Glomerular visceral epithelial cell (primary cell): ENCODE measurements at regions not wholly inside any gene's neighbourhood (a gene's known extent, or its start where the extent isn't known, plus 50 kb on each side); places are given as distances from the start of the nearest gene placed in this dataset.
"Not testable (repeated sequence)": the region's sequence is repeated elsewhere in the genome, so short reads cannot be mapped to it uniquely, and the experiment has no call there.

Experiments
- DNase-seq: peaks from one replicate; pipeline ENCODE4 v3.0.0-alpha.2; 2016; ENCODE audit errors: extremely low spot score

DNA sequence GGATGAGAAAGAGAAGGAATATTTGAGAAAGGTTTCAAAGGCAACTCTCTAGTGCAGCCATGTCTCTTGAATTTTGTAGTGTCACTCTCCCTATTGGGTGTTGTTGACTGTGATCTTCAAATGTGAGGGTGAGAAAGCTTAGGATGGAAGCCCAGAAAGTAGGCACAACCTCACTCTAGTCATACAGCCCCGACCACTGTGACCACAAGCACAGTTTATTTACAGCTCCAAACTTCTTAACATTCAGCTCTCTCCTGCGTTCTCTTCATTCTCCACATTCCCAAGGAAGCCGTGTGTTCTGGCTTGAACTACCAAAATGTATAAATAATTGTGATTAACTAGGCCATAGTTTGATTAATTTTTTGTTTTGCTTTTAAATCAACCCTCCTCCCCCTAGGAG, 542.9 kb downstream of the LRRC70 start:
- no peak for DNase-seq

DNA sequence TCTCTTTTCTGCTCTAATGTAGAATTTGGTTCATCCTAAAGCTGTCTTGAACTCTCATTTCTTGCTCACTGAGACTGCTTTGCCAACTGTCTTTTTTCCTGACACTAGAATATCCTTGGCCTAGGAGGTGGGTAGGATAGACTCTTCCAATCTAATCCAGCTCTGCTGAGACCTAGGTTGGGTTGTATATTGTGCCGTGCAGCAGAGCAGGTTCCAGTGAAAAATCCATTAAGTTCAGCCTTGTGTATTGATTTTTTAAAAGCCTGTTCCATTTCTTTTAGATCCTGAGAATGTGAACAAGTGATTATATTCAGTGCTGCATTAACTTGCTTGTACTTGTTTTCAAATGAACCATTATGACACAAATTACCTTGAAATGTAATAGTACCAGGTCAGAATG, 539.6 kb downstream of the LRRC70 start:
- DNase-seq: no peak

DNA sequence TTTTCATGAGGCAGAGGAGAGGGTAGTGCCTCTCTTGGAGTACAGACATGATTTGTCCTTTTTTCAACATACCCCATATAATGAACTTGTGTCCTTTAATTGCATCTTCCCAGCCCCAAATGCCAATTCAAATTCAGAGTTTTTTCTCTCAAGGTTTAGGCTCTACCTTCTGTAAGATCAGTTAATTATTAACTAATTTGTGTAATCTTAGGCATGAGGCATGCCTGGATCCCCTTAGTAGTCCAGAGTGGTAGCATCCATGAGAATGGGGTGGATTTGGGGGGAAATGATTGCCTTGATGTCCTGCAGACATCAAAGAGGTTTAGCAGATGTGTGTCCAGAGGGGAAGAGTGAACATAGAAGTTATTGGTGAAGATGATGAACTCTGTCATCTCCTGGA, 533.3 kb downstream of the LRRC70 start:
- DNase-seq: no peak

DNA sequence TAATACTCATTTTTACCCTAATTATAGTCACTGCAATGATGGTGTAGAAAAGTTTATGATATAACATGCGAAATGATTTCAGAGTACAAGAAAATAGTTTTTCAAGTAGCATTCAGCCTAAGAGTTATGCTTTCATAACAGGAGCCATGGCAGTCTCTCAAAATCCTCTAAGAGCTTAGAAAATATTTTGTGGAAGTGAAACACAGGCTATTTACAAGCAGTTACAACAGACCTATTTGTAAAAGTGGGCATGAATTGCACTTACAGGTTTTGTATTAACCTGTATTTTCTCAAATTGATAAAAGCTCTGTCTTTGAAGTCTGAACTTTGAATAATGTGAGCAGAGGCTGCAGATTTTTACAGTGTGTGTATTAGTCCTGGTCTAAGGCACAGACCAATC, 523.3 kb downstream of the LRRC70 start:
- DNase-seq: no peak

DNA sequence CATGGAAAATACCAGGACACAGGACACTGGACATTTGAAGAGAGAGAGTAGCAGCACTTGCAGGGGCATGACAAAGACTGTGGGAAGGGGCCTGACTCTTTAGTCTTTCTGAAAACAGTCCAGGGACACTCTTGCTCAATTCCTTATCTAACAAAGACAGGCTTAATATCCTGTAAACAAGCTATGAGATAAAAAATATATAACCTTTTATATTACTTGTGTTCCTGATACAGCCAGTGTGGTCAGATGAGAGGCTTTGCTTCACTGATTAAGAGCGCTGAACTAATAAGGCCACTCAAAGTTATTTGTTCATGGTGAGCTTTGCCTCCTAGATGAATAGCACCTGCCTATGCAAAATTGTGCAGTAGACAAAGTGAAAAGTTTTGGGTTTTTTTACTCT, 518.7 kb downstream of the LRRC70 start:
- no peak for DNase-seq

DNA sequence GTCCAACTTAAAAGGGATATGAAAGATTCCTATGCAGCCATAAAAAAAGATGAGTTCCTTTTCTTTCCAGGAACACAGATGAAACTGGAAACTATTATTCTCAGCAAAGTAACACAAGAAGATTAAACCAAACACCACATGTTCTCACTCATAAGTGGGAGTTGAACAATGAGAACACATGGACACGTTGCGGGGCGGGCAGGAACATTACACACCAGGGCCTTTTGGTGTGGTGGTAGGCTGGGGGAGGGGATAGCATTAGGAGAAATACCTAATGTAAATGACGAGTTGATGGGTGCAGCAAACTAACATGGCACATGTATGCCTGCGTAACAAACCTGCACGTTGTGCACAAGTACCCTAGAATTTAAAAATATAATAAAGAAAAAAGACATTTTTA, 516.1 kb downstream of the LRRC70 start:
- DNase-seq: no peak

DNA sequence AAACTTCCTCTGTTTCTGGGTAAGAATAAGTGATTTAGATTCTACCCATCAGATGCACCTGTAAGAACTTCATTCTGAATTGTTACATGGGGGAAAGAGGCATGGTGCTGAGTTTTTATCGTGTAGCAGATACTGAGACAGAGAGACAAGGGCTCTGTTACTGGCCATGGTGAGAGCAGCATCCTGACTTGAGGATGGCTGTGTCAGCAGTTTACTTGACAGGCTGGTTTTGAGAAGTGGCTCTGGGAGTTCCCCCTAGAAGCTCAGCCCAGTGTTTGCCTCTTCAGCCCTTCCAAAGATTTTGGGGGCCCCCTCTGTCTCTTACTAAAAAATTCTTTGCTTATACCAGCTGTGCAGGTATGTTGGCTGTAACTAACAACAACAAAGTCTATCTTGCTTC, 510.5 kb downstream of the LRRC70 start:
- no peak for DNase-seq

DNA sequence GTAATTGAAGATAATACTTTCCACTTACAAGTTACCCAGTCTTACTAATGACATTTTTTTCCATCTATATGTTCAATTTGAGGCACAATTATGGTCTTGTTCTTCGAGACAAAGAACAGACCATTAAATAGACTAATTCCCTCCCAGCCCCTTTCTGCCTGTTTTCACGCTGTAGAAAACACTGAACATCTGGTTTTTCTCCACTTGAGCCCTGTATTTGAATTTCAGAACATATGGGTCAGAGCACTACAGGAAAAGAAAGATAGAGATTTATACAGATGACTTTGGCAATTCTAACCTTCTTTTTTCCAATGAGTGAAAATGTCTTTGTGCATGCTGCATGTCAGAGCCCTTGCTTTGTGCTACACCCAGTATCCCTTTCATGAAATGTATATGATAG, 506.9 kb downstream of the LRRC70 start:
- no peak for DNase-seq

DNA sequence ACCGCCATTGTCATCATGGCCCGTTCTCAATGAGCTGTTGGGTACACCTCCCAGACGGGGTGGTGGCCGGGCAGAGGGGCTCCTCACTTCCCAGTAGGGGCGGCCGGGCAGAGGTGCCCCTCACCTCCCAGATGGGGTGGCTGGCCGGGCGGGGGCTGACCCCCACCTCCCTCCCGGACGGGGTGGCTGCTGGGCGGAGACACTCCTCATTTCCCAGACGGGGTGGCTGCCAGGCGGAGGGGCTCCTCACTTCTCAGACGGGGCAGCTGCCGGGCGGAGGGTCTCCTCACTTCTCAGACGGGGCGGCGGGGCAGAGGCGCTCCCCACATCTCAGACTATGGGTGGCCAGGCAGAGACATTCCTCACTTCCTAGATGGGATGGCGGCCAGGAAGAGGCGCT, 505.1 kb downstream of the LRRC70 start:
- DNase-seq: not testable (repeated sequence)

DNA sequence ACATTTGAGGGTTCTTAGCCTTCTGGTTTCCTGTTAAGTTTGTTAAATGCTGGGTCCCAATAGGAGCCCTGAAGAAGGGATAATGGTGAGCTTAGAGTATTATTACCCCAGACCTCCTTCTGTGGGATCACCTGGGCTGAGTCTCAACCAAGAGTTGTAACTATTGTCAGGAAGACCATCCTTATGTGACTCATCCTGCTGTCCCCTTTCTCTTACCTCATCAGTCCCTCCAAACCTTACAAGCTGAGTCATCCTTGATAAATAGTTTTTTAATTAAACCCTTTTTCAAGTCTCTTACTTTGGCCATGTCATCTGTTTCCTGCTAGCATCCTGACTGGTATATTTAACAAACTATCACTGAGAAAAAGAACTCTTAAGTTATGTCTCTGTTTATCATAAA, 502.8 kb downstream of the LRRC70 start:
- DNase-seq: no peak

DNA sequence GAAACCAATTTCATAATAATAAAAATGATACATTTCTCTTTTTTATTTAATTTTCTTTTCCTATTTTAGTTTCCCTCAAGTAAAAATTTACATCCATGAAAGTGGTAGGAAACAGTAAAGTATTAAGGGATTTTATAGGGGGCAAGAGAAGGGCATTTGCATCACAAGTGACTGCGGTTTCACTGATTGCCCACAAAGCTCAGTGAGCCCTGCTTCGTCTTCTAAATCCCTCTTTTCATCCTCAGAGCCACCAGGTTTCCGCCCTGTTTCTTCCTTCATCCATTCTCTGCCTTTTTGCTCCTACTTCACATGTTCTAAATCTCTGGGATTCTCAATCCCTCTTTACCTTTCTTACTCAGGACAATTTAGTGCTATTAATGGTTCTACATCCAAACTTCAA, 491.4 kb downstream of the LRRC70 start:
- DNase-seq: no peak

DNA sequence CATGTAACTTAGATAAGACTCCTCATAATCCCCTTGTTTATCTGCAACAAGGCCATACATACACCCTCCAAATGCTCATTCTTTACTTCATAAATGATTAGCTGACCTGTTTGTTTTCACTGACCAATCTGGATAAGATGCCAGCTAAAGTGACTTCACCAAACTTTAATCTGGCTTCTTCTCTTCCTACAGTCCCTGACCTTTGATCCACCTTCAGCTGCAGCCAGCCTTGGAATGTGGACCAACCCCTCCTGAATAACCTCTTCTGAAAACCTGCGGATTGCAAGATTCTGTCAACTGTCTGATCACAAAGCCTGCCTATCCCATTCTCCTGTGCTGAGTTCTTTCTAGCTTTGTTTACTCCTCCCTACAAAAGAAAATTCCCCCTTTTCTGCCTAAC, 476.8 kb downstream of the LRRC70 start:
- peak; percentile 56 for DNase-seq

DNA sequence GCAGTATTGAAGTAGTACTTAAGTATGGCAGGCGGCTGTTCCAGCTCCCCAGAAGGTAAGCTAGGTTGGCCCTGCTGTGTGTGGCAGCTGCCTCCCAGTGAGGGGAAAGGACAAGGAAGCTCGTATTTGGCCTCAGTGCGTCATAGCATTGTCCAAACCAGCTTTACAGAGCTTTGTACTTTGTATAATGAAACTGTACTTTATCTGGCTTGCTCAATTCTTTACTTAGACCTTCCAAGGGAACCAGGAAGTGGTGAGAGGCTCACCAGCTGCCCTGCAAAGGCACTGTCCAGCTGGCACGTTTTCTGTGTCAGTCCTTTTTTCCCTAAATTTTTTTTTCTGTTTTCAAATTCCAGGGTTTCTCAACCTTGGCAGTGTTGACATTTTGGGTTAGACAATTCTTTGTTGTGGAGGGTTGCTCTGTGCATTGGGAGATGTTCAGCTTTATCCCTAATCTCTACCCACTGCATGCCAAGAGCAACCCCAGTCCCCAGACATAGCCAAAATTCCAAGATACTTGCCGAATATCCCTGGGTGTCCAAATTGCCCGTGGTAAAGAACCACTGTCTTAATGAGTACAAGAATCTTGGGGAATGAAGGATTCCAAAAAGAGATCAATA, 474.5 kb downstream of the LRRC70 start:
- peak; percentile 36 for DNase-seq

DNA sequence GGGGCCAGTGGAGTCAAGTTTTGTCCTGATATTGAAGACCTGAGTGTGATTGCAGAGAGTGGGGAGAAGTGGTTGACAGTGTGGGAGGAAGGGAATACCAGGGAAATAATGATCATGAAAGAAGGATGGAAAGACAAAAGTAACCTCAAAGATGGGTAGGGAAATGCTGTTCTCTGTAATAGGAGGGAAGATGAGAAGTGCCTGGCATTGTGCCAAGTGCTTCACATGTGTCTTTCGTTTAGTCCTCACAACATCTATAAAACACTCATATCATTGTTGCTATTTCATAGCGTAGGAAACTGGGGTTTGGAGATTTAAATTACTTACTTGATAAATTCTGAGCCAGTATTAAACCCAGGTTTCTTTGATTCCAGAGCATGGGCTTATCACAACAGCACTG, 472.3 kb downstream of the LRRC70 start:
- no peak for DNase-seq

DNA sequence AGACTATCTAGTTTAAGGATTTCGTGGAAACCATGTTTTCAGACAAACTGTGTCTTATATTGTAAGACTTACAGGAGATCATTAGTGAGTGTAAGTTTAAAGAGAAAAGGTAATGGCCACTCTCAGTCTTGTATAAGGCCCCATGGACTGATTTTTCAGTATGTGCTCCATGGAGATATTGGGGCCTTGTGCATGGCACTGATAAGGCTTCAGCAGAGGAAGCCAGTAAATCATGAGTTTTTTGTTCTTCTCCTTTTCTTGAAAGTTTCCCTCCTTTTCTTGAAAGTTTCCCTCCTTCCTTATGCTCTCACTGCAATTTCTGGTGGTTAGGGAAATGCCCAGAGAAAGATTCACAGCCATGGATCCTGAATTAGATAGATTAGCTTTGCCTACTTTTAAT, 471.3 kb downstream of the LRRC70 start:
- DNase-seq: no peak

DNA sequence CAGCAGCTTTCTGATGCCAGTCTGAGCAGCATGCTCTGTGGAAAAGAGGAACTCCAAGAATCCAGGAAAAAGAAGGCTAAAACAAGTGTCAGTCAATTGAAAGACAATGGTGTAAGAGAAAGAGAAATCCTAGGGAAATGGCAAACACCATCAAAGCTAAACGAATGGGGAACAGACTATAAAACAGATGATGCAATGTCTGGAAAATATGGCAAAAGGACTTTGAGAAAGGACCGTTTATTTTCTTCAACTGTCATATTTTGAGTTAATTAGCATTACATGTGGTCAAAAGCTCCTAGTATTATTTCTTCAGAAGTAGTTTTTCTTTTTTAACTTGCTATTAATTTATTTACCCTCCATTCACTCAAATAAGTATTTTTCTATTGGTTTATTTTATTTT, 465.2 kb downstream of the LRRC70 start:
- no peak for DNase-seq

DNA sequence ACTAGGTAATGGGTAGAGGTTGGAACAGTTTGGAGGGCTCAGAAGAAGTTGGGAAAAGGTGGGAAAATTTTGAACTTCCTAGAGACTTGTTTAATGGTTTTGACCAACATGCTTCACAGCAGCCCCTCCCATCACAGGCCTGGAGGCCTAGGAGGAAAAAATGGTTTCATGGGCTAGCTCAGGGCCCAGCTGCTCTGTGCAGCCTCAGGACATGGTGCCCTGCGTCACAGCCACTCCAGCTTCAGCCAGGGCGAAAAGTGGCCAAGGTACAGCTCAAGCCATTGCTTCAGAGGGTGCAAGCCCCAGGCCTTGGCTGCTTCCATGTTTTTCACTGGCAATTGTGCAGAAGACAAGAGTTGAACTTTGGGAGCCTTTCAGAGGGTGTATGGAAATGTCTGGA, 453.7 kb downstream of the LRRC70 start:
- DNase-seq: no peak

DNA sequence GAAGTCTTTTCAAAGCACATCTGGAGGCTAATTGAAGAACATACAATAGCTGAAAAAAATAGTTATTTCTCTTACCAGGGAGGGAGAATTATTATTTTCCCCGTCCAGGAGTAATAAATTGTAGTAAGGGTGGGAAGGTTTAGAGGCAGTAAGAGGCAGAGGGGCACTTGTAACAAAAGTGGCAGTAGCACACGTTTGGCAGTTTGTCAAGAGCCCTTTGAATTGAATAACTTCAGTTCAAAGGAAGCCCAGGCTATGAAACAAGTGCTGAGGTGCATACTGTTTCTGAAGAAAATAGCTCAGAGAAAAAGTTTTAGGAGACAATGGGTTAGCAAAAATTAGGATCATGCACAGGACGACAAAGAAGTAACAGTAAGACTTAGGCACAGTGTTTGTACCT, 451.3 kb downstream of the LRRC70 start:
- no peak for DNase-seq

DNA sequence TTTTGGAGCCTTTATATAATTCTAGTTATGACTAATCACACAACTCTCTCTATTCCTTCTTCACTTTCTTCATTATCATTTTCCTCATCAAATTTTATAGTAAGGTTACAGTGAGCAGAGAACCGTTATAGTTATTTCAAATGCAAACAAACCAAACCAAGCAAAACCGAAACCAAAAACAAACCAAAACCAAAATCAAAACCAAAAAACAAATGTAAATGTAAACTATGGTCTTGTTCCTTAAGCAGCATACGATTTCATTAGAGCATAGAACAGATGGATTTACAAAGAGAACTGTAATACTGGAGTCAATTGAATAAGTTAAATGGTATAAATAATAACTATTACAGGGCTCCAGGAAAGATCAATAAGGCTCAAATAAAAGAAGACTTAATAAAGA, 447.1 kb downstream of the LRRC70 start:
- no peak for DNase-seq

DNA sequence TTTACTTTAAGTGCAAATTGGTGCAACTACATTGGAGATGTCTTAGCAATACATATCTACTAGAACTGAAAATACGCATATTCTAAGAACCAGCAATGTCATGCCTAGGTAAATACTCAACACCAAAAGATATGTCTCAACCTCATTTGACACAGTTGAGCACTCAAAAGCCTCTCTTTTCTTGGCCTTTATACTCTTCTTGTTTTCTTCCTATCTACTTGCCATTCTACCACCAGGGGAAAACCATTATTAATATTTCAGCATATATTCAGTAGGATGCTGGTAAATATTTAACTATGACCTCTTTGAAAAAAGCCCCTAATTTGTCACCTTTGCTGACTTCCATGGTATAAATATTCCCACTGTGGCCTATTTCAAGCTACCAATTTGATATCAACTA, 443.8 kb downstream of the LRRC70 start:
- DNase-seq: no peak

DNA sequence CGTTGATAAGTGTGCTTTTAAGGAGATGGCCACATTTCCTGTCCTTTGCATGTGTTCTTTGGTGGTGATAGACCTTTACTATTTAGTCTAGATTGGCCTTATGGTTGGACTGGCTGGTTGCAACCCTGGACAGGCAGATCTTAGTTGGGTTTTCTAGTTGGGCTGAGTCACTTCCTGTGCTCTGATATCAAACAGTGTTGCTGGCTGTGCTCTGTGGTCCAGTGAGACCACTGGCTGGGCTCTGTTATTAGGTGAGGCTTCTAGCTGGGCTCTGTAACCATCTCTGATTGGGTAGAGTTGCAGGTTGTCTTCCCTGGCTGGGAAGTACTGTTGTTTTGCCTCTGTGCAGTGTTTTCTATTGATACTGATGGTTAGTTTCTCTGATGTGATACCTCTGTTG, 432.5 kb downstream of the LRRC70 start:
- DNase-seq: peak; percentile 3

DNA sequence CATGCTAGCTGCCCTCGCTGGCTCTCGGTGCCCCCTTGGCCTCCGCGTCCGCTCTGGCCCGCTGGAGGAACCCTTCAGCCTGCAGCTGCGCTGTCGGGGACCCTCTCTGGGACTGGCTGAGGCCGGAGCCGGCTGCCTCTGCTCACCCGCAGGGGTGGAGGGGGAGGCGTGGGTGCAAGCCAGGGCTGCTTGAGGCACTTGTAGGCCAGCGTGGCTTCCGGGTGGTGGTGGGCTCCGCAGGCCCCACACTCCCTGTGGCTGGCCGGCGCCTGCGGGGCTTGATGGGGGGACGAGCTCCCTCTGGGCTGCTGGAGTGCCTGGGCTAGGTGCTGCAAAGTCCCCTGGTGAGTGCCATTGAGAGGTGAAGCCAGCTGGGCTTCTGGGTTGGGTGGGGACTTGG, 429.6 kb downstream of the LRRC70 start:
- no peak for DNase-seq

DNA sequence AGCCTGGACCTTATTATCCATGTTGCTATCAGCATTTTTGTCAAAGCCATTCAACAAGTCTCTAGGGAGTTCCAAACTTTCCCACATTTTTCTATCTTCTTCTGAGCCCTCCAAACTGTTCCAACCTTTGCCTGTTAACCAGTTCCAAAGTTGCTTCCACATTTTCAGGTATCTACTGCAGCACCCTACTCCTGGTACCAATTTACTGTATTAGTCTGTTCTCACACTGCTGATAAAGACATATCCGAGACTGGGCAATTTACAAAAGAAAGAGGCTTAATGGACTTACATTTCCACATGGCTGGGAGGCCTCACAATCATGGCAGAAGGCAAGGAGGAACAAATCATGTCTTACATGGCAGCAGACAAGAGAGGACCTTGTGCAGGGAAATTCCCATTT, 416.2 kb downstream of the LRRC70 start:
- not testable (repeated sequence) for DNase-seq

DNA sequence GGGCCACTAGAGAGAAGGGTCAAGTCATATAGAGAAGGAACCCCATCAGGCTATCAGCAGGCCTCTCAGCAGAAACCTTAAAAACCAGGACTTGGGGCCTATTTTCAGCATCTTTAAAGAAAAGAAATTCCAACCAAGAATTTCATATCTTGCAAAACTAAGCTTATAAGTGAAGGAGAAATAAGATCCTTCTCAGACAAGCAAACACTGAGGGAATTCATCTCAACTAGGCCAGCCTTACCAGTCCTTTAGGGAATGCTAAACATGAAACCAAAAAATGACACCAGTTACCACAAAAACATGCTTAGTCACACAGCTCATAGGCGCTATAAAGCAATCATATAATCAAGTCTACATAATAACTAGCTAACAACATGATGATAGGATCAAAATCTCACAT, 407.1 kb downstream of the LRRC70 start:
- DNase-seq: no peak

DNA sequence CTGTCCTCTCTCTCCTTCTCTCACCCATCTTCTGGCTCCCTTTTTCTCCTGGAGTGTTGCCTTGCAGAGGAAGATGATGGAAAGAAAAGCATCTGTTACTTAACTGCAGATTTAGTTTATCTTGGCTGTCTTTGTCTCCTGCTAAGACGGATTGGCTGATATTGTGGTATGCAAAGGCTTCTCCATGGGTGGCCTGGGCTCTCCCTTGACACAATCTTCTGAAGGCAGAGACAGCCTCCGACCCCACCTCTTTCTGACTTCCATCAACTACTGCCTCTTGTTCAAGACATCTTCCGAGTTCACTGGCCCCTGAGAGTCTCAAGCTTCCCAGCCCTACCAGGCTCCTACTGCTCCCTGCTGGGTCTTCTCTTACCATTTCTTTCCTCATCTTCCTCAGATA, 403.7 kb downstream of the LRRC70 start:
- no peak for DNase-seq
